ENCODE measurements at regions not wholly inside any gene's neighbourhood (a gene's known extent, or its start where the extent isn't known, plus 50 kb on each side); places are given as distances from the start of the nearest gene placed in this dataset.

DNA sequence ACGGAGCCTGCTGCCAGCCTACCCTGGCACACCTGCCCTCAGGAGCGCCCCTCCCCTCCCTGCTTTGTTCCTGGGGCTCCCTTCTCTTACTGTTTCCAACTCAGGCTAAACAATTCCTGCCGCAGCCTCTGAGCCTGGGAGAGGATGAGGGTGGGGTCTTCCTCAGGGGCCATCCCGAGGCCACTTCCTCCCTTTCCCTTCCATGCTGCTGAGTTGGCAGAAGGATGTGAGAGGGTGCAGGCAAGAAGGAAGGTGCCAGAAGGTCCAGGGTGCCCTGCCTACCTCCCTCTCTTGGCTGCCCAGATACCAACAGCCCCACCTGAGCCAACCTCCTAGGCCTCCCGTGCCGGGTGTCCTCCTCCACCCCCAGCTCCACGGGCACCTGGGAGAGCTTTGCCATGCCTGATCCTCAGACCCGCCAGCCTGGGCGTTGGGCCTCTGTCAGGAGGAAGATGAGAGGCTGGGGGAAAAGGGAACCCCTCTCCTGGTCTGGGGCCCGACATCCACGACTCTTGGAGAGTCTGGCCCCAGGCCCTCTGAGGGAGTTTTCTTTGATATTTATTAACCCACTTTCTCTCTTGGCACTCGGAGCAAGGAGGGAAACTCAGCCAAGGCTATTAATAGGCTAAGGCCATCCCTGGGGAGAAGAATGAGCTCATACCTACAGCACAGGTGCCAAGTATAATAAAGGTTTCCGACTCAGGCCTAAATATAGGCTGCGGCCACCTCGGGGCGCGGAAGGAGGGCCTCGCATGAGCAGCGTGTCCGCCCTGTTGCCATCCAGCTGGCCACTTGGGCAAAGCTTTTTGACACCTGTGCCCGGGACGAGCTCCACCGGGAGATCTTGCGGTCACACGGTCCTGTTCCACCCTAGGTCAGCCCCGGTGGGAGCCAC, 232.0 kb downstream of the ENGASE start:
- peak in 1 of 2 experiments; percentile 35 for DNase-seq

DNA sequence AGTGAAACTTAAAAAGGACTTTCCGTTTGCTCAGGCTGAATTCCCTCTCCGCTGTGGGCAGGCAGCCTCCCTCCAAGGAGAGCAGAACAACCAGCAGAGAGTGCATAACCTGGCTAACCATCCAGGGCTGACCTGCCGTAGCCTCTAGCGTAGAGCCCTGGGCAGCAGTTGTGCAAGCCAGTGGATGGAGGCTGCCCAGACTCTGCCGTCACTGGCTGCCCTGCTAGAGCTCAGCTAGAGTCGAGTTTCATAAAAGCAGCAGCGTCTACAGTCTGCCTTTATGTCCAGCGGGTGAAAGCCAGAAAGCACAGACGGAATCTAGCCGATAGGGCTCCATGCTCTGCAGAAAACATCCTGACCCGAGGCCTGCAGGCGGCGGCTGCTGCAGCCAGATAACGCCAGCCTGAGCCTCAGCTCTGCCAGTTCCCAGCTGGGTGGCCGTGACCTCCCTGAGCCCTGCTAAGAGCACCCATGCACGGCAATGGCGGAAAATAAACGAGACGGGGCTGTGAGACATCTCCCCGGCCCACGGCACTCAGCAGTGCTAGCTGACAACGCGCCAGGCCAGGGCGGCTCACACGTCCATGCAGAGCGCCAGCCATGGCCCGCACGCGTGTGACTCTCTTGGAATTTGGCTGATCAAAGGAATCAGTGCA, 231.3 kb downstream of the ENGASE start:
- DNase-seq, result no peak

DNA sequence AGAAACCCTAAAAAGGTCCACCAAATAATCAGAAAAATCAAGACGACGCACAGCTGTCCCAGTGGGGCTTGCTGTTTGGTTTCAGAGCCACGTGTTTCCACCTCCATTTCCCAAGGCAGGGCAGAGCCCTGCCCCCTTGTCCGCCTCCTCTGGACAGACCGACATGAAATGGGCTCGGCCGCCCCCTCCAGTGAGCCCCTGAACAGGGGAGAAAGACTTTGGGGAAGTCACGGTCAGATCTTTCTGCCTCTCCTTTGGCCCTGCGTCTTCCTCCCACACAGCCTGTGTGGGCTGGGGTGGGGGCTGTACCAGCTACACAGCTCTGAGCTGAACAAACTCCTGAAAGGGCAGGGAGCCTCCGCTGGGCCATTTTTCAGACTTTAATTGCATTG, 230.7 kb downstream of the ENGASE start:
- DNase-seq, result no peak

DNA sequence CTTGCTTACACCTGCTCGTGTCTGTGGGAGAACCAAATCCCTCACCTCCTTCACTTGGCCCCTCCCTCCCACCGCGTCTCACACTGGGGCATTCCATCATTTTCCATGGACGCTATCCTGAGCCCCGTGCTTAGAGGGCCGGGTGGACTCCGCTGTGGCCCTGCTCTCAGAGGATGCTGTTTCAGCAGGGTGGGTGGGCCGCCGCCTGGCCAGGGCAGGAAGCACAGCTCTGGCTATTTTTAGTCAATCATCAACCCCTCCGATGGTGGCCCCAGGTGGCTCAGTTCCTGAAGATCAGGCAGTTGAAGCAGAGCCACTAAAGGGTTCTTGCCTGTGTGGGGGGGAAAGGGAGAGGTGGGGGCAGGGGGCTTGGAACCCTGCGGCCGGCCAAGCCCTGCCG, 230.3 kb downstream of the ENGASE start:
- DNase-seq, result no peak

DNA sequence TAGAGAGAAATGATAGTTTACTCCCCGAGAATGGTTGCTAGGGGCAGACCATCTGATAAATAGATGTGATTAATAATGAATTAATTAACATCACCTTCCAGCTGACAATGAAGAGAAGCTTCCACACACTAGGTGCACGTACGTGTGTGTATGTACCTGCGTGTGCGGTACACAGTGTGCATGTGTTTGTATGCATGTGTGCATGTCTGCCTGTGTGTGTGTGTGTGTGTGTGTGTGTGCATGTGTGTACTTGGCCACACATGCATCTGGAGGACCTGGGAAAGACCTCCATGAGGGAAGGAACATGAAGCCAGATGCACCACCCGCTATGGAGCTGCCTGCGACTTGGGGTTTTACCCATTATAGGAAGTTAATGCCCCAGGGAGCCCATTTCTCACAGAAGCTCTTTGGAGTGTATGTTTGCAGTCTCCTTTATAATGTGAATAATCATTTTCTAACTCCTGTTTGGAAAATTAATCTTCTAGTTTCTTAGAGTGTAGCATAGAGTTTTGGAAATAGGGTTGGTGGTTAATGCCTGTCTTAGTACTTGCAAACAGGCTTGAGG, 229.1 kb downstream of the ENGASE start:
- no peak for DNase-seq

DNA sequence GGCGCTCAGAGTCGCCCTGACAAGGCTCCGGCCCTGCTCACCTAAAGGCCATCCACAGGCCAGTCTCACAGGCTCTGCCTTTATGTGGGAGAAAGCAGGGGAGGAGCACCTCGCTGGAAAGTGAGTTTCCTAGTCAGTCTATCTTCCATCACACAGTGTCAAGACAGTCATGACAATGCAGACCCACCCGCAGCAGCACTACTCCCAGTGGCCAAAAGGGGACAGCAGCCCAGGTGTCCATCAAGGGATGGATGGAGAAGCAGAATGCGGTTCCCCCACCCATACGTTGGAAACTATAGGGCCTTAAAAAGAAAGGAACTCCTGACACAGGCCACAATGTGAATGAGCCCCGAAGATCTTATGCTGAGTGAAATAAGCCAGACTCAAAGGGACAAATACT, 226.8 kb downstream of the ENGASE start:
- no peak for DNase-seq

DNA sequence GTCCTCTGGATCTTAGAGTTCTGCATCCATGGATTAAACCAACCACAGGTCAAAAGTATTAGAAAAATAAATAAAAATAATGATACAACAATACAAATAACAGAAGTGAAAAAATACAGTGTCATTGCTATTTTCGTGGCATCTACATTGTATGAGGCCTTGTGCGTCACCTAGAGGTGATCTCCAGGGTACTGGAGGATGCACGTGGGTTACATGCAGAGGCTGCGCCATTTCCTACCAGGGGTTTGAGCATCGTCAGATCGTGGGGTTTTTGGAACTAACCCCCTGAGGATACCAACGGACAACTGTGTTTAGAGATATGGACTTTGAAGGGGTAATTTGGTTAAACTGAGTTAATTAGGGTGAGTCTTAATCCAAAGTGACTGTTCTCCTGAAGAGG, 224.7 kb downstream of the ENGASE start:
- DNase-seq, result no peak

DNA sequence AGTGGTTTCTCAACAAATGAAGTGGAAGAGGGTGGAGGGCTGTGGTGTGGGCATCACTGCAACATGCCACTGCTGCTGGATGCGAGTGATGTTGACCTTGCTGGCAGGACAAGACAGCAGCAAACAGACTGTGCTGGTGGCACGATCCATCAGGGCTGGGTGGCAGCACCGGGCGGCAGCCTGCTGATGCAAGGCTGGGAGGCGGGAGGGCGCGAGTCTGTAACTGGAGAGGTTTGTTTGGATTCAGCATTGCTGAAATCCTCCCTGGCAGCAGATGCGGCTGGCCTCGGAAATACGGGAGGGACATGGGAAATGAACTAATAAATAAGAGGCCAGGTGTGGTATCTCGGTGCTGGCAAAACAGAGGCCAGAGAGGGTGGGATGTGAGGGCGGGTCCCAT, 224.2 kb downstream of the ENGASE start:
- no peak for DNase-seq

DNA sequence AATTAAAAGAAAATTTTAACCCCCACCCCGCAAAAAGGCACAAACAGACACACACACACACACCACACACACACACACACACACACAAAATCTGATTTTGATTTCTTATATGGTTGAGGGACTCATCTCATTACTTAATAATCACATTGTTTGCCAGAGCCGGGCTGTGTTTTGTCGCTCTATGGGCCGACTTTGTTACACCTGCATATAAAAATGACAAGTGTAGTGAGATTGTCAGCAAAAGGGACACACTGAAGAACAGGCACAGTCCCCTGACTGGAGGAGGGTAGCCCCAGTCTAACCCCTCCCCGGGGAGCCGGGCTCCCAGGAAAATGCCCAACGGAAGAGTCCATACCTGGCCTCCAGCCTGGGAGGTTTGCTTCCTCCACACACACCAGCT, 221.6 kb downstream of the ENGASE start:
- no peak for DNase-seq

DNA sequence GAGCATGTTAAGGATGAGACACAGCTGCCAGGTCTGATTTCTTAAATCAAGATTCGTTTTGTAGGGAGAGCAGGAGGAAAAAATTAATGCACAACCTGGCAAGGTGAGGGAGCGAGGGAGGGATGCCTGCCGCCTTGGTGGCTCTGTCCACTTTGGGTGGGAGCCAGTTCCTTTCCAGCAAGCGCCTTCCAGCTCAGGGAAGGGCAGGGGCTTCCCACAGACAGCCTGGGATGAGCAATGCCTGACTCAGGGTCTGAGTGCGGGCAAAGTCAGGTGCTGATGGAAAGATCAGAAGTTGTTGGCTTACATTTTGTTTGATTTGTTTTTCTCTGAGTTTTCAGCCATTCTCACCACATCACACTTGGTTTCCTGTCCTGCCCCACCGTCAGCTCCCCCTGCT, 220.7 kb downstream of the ENGASE start:
- DNase-seq, result no peak

DNA sequence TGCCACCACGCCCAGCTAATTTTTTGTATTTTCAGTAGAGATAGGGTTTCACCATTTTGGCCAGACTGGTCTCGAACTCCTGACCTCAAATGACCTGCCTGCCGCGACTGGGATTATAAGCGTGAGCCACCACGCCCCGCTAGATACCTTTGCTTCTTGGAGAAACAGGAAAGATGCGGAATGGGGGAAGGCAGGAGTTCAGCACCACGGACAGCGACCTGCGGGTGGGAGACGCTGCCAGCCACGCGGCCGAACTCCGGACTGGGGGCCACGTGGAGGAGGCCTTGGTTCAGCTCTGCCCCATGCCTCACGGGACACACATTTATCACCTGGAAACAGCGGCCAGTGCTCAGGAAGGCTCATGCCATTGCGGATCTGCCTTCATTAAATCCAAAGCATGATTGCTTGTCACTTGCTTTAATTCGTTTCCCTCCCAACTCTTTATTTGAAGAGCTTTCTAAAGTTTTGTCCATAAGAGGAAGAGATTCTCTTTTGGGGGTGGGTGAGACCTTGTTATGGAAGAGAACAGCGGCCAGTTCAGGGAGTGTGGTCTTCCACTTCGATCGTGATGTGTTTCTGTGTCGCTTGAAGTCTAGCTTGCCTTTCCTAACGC, 219.9 kb downstream of the ENGASE start:
- DNase-seq, result no peak

DNA sequence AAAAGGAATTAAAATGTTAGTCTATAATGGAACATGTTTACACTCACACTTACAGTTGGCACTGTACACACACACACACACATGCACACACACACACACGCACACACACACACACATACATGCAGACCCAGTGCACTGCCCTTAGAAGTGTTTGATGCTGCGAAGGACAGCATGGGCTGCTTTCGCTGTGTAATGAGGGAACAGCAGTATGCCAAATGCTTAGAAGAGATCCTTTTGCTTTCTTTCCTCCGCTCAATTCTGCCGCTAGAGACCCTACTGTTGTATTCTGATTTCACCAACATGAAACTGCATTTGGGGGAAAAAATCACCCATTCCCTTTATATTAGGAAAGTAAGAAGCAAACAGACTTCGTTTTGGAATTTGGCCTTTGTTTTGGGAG, 217.9 kb downstream of the ENGASE start:
- no peak for DNase-seq

DNA sequence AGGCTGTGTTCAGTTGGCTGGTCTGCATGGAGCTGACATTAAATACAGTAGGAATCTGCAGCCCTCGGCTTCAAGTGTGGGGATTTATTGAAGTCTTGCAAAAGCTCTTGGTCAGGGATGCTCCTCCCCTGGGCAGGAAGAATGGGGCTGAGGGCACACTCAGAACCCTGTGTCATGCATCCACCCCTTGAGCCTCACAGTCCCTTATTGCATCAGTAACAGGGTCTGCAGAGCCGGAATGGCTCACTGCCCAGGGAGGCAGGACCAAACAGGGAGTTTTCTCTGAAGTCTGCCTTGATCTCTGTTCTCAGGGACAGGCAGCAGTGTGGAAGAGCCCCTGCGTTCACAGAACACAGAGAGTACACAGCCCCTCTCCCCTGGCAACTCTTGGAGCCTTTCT, 216.8 kb downstream of the ENGASE start:
- no peak for DNase-seq

DNA sequence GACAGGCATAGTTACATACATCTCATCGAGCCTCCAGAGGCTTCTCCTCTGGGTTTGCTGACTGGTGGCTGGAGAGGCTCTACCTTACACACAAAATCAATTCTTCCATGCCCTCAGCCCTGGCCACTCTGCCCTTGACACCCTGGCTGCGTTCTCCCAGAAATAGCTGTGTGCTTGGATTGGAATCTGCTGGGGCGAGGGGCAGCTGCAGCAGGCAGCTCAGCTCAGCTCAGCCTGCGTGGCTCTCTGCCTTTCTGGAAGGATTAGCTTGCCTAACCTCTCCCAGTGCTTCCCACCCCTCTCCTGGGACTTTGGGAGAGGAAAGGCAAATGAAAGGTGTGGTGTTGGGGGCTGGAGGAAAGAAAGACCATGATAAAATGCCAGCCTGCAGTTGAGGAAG, 216.1 kb downstream of the ENGASE start:
- DNase-seq, result no peak

DNA sequence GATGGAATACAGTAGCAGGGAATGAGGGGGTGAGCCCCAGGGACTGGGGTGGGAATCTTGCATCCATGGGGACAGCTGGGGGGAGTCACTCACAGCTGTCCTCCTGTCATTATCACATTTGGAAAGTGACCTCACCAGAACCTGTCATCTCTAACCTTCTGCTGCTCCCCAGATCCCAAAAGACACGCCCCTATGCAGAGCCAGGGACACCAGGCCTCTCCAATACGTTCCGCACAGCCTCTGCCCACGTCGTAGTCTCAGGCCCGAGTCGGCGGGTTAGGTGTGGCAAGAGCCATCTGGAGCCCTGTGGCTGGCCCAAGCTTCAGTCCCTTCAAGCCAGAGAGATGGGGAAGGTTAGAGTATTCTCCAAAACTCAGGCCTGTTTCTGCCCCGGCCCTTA, 214.3 kb downstream of the ENGASE start:
- no peak for DNase-seq

DNA sequence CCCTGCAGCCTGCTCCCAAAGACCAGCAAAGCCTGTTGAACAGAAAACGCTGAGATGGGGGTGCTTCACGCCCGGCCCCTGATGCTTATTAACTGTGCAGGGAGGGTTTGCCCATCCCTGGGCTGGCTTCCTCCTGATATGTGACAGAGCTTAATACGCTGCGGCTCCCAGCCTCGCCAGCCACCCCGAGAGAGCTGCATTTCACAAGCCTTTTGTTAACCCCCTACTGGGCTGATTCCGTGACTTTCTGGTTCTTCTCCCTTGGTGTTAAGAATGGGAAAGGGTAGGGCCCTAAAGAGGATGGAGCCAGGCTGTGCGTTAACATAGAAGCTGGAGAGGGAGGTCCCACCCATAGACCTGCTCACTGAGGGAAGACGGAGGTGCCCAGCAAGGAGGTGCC, 211.8 kb downstream of the ENGASE start:
- no peak for DNase-seq

DNA sequence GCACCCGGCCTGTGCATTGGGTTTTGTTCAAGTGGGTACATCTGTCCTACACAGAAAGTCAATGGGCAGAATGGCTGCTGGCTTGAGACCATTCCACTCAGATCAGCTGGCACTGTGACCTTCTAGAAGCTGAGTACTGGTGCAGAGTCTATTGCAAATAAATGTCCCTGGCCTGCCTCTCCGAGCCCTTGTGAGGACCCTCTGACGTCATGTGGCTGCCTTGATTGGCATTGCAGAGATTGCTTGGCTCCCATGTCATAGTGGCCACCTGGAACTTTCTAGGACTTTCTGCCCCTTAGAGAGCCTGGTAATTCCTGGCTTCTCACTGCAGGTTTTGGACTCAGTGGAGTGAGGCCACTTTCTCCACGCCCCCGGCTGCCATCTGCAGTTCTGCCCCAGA, 211.3 kb downstream of the ENGASE start:
- DNase-seq, result no peak

DNA sequence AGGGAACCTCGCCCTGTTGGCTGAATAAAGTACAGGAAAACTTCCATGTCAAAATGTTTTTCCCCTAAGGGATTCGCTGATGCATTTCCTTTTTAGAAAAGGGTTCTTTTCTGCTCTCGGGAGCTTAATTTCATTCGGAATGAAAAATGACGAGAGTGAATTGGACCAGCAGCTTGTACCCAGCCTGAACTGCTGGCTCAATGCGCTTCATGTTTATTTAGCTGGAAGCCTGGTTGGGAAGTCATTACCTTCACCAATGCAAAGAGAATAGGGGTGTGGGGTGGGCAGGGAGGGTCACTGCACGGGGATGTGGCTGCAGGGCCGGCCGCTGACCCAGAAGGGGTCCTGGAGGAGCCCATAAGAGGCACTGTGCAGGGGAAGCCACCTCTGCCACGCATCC, 207.7 kb downstream of the ENGASE start:
- DNase-seq, result no peak

DNA sequence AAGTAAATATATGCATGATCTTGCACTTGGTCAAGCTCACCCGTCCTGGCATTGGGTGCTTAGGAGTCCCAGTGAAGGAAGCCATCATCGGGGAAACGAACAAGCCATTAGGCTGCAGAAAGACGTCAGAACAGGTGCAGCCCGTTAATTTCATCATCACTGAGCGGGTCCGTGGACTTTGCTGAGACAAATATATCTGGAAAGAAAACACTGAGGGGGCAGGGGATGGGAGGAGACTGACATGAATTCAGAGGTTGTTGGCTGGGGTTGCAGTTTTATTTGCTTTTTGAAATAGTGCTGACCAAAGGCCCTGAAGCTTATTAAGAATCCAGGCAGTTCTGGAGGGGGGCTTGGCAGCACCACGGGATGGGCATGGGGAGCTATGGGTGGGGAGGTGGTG, 207.2 kb downstream of the ENGASE start:
- no peak for DNase-seq

DNA sequence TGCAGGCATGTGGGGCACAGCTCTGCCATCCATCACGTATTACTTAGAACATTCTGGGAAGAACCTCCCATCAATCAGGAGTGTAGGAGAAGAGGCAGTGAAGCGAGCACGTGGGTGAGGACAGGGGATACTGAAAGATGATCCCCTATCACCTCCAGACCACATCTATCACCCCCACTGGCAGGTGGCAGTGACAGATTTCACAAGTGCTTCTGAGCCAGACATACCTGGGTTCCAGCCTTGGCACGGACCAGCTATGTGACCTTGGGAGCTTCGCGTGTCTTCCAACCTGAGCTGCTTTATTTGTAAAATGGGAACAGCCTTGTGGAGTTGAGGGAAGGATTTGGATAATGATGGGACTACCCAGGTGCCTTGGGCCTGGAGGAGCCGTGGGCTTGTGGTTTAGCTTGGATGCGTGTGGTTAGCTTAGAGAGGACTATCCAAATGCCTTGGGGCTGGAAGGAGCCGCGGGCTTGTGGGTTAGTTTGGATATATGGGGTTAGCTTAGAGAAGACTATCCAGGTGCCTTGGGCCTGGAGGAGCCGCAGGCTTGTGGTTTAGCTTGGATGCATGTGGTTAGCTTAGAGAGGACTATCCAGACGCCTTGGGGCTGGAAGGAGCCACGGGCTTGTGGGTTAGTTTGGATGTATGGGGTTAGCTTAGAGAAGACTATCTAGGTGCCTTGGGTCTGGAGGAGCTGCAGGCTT, 206.4 kb downstream of the ENGASE start:
- no peak for DNase-seq

DNA sequence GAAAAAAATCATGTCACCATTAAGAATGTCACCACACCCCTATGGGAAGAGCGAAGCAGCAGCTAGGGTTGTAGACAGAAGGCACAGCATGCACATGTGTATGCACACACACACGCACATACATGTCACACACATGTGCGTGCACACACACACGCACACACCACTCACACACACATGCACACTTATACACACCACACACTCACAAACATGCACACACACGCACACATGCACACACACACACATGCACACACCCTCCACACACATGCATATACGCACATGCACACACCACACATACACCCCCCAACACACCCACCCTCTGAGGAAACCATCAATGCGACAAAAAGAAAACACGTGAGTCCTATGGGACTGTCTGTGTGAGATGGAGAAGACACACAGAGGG, 205.4 kb downstream of the ENGASE start:
- no peak for DNase-seq

DNA sequence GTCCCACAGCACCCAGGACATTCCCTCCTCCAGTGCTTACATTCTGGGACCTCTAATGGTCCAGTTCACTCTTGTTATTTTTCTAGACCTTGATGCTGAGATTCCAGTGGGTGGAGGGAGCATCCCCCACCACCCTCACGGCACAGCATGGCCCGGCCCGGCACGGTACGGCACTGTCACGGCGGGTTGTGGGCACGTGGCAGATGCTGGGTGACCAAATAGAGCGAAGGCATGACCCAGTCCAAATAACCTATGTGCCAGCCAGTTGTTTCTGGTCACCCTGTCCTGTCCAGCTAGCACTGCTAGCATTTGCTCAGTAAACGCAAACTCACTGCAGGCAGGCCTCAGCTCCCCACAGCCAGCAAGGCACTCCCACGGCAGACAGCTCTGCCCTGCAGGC, 204.7 kb downstream of the ENGASE start:
- DNase-seq, result no peak

DNA sequence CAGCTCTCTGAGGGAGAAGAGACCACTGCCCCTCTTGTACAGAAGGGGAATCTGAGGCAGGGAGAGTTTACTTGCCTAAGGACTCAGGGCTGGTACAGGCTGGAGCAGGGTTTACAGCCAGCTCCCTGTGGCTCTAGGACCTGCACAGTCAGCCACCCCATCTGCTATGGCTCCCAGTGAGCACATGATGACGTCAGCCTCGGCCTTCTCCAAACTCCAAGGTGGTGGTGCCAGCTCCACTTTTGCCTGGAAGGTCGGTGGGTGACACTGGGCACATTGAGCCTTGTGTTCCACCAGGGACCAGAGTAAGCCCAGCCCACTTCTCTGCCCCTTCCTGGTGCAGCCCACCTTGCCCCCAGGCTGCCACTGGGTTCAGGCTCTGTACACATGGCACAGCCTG, 202.2 kb downstream of the ENGASE start:
- DNase-seq, result no peak
